Occipital lobe (tissue), 1 donor: ENCODE measurements at regions not wholly inside any gene's neighbourhood (a gene's known extent, or its start where the extent isn't known, plus 50 kb on each side); places are given as distances from the start of the nearest gene placed in this dataset.
A peak's percentile ranks its signal among the peaks of the same experiment; 100 is the strongest.

Source experiments
- DNase-seq: peaks from one replicate; lab custom pipeline; 2025; lab: John Stamatoyannopoulos, UW

- no peak for DNase-seq
Measured at GRCh38 chr5:56461584-56461983, 228.5 kb upstream of the ANKRD55 start.

- no peak for DNase-seq
Measured at GRCh38 chr5:56460681-56461191, 227.6 kb upstream of the ANKRD55 start.

GRCh38 chr5:56460195-56460546 lies 227.0 kb upstream of the ANKRD55 start:
- no peak for DNase-seq

- DNase-seq: no peak
Measured at GRCh38 chr5:56459394-56460194, 226.5 kb upstream of the ANKRD55 start.

- peak; percentile 19 for DNase-seq
Measured at GRCh38 chr5:56457887-56458812, 225.0 kb upstream of the ANKRD55 start.

- no peak for DNase-seq
Measured at GRCh38 chr5:56456002-56456401, 222.9 kb upstream of the ANKRD55 start.

- DNase-seq: no peak
Measured at GRCh38 chr5:56455417-56455816, 222.3 kb upstream of the ANKRD55 start.

GRCh38 chr5:56454219-56454862 lies 221.2 kb upstream of the ANKRD55 start:
- DNase-seq: no peak

- no peak for DNase-seq
Measured at GRCh38 chr5:56451742-56452141, 218.6 kb upstream of the ANKRD55 start.

GRCh38 chr5:56450766-56451165 lies 217.6 kb upstream of the ANKRD55 start:
- DNase-seq: no peak

- DNase-seq: no peak
Measured at GRCh38 chr5:56449071-56449640, 216.0 kb upstream of the ANKRD55 start.

- DNase-seq: no peak
Measured at GRCh38 chr5:56447656-56448055, 214.5 kb upstream of the ANKRD55 start.

- no peak for DNase-seq
Measured at GRCh38 chr5:56447232-56447631, 214.1 kb upstream of the ANKRD55 start.

GRCh38 chr5:56446728-56447127 lies 213.6 kb upstream of the ANKRD55 start:
- DNase-seq: no peak

- DNase-seq: no peak
Measured at GRCh38 chr5:56443826-56444225, 210.7 kb upstream of the ANKRD55 start.

GRCh38 chr5:56440871-56441740 lies 208.0 kb upstream of the ANKRD55 start:
- no peak for DNase-seq

GRCh38 chr5:56434986-56435385 lies 201.9 kb upstream of the ANKRD55 start:
- DNase-seq: no peak

GRCh38 chr5:56433039-56433617 lies 200.0 kb upstream of the ANKRD55 start:
- no peak for DNase-seq

- no peak for DNase-seq
Measured at GRCh38 chr5:56432321-56432720, 199.2 kb upstream of the ANKRD55 start.

GRCh38 chr5:56430422-56430821 lies 197.3 kb upstream of the ANKRD55 start:
- no peak for DNase-seq
